ENCODE measurements at regions not wholly inside any gene's neighbourhood (a gene's known extent, or its start where the extent isn't known, plus 50 kb on each side); places are given as distances from the start of the nearest gene placed in this dataset.
"Not testable (repeated sequence)": the region's sequence is repeated elsewhere in the genome, so short reads cannot be mapped to it uniquely, and the experiment has no call there.

GRCh38 chr4:55010550-55010949 lies 114.8 kb downstream of the KDR start:
- no peak for ATAC-seq (replicated peaks in 1 of 2)
- H3K9me3 Mint-ChIP-seq = no peaks in the 10 kb centered on the region
- H3K27me3 Mint-ChIP-seq (ENCODE audit: low read depth) = no peaks in the 10 kb centered on the region
- no peak overlapping the region for H3K27ac Mint-ChIP-seq
- H3K4me1 Mint-ChIP-seq (ENCODE audit: low read depth) = no peaks in the 10 kb centered on the region
- DNase-seq = no peak
- no peaks in the 10 kb centered on the region for H3K36me3 Mint-ChIP-seq (ENCODE audit: insufficient read depth in 2 of 2)
- no peak overlapping the region for H3K4me3 Mint-ChIP-seq

DNA sequence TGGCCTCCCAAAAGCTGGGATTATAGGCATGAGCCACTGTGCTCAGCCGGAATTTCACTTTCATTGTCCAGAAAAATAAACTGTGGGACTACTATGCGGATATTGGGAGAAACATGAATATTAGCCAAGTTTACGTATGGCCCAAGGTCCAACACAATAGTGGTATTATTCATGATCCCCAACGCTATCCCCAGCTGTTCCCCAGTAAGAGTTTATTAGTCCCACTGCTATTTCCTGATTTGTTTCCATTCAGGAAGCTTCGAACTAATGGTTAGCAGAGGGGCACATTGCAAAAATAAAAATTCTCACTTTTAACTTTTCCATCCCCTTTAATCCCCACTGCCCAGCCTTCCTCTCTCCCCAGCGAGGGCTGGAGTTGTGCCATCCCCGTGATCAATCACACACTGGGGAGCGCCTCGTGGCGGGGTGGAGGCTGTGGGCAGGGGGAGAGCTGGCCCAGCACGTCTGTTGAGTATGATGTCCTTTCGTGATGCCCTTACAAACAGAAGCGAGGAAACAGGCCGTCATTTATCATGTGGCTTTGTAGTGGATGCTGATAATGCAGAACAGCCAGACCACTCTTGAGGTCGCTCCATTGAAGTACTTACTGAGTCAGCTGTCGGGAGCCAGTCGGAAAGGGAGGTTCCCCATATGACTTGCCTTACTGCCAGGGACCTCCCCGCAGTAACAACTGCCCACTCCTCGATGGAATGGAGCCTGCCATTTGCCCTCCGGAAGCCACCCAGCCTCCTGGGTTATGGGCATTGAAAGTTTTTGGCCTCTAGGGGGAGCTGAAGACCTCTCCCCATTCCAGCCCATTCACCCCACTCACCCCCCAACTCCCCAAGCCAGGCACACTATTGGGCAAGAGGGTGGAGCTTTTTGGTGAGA lies 117.0 kb downstream of the KDR start:
- ATAC-seq (replicated peaks in 1 of 2) = no peak
- H3K36me3 Mint-ChIP-seq (ENCODE audit: insufficient read depth in 2 of 2) = no peaks in the 10 kb centered on the region
- H3K9me3 Mint-ChIP-seq = no peaks in the 10 kb centered on the region
- peaks cover 7% of the 10 kb centered on the region for H3K27me3 Mint-ChIP-seq (ENCODE audit: low read depth)
- no peaks in the 10 kb centered on the region for H3K4me1 Mint-ChIP-seq (ENCODE audit: low read depth)
- peak; percentile 2 to 3 for DNase-seq
- no peak overlapping the region for H3K27ac Mint-ChIP-seq
- H3K4me3 Mint-ChIP-seq = no peak overlapping the region

DNA sequence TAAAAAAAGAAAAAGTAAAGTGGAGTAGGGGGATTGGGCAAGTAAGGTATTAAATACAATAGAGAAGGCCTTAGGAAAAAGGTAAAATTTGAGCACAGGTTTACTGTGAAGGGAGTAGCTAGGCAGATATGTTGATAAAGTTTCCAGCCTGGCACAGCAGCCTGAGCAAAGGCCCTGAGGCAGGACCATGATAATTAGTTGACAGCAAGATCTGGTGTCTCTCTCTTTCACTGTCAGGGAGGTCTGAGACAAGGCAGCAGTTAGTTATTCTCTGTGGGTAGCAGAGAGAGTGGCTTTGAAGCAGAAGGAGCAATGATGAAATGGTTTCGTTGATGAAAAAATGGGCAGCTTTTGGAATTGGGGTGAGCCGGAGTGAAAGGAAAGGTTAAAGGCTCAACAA lies 119.5 kb downstream of the KDR start:
- DNase-seq (no peak), ATAC-seq (replicated peaks in 1 of 2) (no peak)
- Mint-ChIP-seq H3K36me3 (ENCODE audit: insufficient read depth in 2 of 2) (no peaks in the 10 kb centered on the region), H3K4me3 (no peak overlapping the region), H3K27ac (no peak overlapping the region), H3K4me1 (ENCODE audit: low read depth) (no peaks in the 10 kb centered on the region), H3K9me3 (no peaks in the 10 kb centered on the region), H3K27me3 (ENCODE audit: low read depth) (peaks cover 7% of the 10 kb centered on the region)

DNA sequence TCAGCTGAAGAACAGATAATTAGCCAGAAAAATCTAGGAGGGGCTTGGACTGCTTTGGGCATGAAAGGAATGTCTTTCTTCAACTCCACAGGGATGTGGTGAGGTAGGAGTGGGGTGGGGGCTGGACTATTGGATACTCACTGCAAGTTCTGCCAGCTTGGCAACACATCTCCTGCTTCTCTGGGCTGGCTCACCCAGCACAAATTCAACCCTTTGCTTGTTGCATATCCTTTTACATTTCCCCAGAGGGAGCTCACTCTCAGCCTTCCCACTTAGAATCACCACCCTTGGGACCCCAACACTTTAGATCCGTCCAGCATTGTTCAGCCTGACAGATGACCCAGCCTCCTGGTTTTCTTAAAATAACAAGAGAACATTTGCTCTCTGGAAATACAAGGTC lies 120.6 kb downstream of the KDR start:
- Mint-ChIP-seq H3K4me1 (ENCODE audit: low read depth) (no peaks in the 10 kb centered on the region), H3K4me3 (no peak overlapping the region), H3K9me3 (no peaks in the 10 kb centered on the region), H3K27ac (no peak overlapping the region), H3K27me3 (ENCODE audit: low read depth) (peaks cover 7% of the 10 kb centered on the region), H3K36me3 (ENCODE audit: insufficient read depth in 2 of 2) (no peaks in the 10 kb centered on the region)
- DNase-seq = no peak
- ATAC-seq (replicated peaks in 1 of 2) = no peak

DNA sequence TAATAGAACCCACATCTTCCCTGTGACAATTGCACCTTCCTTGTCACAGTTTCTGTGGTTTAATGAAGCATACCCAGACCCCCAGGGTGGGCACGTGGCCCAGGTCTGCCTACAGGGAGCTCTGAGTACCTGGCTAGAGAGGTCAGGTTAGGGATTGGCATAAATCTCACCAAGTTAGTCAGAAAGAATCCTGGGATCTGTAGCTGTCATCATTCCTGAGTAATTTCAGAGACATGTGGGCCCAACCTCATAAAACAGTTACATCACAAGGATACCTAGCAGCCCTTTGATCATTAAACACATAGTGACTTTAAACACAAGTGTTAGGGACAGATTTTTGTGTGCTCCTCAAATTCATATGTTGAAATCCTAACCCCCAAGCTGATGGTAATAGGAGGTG lies 123.0 kb downstream of the KDR start:
- Mint-ChIP-seq H3K4me1 (ENCODE audit: low read depth) (no peaks in the 10 kb centered on the region), H3K36me3 (ENCODE audit: insufficient read depth in 2 of 2) (no peaks in the 10 kb centered on the region), H3K27me3 (ENCODE audit: low read depth) (peaks cover 12% of the 10 kb centered on the region), H3K27ac (no peak overlapping the region), H3K4me3 (no peak overlapping the region), H3K9me3 (peaks cover 0 to 2% of the 10 kb centered on the region in 2 donors)
- DNase-seq = no peak
- ATAC-seq (replicated peaks in 1 of 2) = no peak

GRCh38 chr4:55001538-55001937 lies 123.9 kb downstream of the KDR start:
- DNase-seq = no peak
- no peaks in the 10 kb centered on the region for H3K36me3 Mint-ChIP-seq (ENCODE audit: insufficient read depth in 2 of 2)
- no peaks in the 10 kb centered on the region for H3K4me1 Mint-ChIP-seq (ENCODE audit: low read depth)
- no peak for ATAC-seq (replicated peaks in 1 of 2)
- H3K9me3 Mint-ChIP-seq = peaks cover 0 to 2% of the 10 kb centered on the region in 2 donors
- H3K27me3 Mint-ChIP-seq (ENCODE audit: low read depth) = peaks cover 12% of the 10 kb centered on the region
- H3K4me3 Mint-ChIP-seq = no peak overlapping the region
- no peak overlapping the region for H3K27ac Mint-ChIP-seq

DNA sequence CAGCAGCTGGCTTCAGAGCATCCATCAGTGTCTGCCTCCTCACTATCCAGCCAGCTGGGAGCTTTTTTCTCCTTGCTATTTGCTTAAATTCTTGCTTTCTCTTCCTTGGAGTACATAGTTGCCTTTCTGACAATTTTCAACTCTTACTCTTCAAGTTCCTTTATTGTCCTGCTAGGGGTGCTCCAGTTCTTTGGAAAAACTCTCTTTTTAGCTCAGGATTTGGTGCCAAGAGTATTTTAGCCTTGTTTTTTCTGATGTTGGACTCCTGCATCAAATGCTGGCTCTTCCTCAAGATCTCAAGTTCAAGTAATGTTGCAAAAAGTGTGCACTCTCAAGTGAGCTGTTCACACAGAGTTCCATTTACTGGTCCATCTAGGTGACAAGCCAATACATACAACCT lies 126.4 kb downstream of the KDR start:
- ATAC-seq (replicated peaks in 1 of 2) = no peak
- Mint-ChIP-seq H3K36me3 (ENCODE audit: insufficient read depth in 2 of 2) (no peaks in the 10 kb centered on the region), H3K9me3 (peaks cover 0 to 4% of the 10 kb centered on the region in 2 donors), H3K4me1 (ENCODE audit: low read depth) (no peaks in the 10 kb centered on the region), H3K4me3 (no peak overlapping the region), H3K27ac (no peak overlapping the region), H3K27me3 (ENCODE audit: low read depth) (peaks cover 8% of the 10 kb centered on the region)
- no peak for DNase-seq

- peaks cover 2 to 11% of the 10 kb centered on the region in 2 donors for H3K9me3 Mint-ChIP-seq
- H3K36me3 Mint-ChIP-seq (ENCODE audit: insufficient read depth in 2 of 2); H3K27ac Mint-ChIP-seq; DNase-seq; H3K4me1 Mint-ChIP-seq (ENCODE audit: low read depth); H3K27me3 Mint-ChIP-seq (ENCODE audit: low read depth); ATAC-seq (replicated peaks in 1 of 2); H3K4me3 Mint-ChIP-seq: not testable (repeated sequence)
Measured at GRCh38 chr4:54993473-54994026, 131.8 kb downstream of the KDR start.

- H3K36me3 Mint-ChIP-seq (ENCODE audit: insufficient read depth in 2 of 2) = peaks cover 2 to 8% of the 10 kb centered on the region in 2 donors
- ATAC-seq (replicated peaks in 1 of 2) = no peak
- peaks cover 9 to 17% of the 10 kb centered on the region in 2 donors for H3K9me3 Mint-ChIP-seq
- no peaks in the 10 kb centered on the region for H3K4me1 Mint-ChIP-seq (ENCODE audit: low read depth)
- H3K27ac Mint-ChIP-seq = no peak overlapping the region
- no peak for DNase-seq
- no peaks in the 10 kb centered on the region for H3K27me3 Mint-ChIP-seq (ENCODE audit: low read depth)
- no peak overlapping the region for H3K4me3 Mint-ChIP-seq
Measured at GRCh38 chr4:54992266-54992665, 133.1 kb downstream of the KDR start.

DNA sequence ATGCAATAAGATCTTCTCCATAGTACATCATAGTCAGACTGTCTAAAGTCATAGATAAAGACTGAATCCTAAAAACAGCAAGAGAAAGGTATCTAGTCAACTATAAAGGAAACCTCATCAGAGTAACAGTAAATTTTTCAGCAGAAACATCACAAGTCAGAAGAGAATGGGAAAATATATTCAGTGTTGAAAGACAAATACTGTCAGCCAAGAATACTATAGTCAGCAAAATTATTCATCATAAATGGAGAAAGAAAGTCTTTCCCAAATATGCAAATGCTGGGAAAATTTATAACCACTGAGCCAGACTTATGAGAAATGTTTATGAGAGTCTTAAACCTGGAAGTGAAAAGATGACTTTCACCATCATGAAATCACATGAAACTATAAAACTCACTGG lies 136.7 kb downstream of the KDR start:
- no peaks in the 10 kb centered on the region for H3K27me3 Mint-ChIP-seq (ENCODE audit: low read depth)
- no peak overlapping the region for H3K4me3 Mint-ChIP-seq
- H3K9me3 Mint-ChIP-seq = peaks cover 10 to 22% of the 10 kb centered on the region in 2 donors
- H3K36me3 Mint-ChIP-seq (ENCODE audit: insufficient read depth in 2 of 2) = peaks cover 2 to 8% of the 10 kb centered on the region in 2 donors
- no peaks in the 10 kb centered on the region for H3K4me1 Mint-ChIP-seq (ENCODE audit: low read depth)
- DNase-seq (no peak), ATAC-seq (replicated peaks in 1 of 2) (no peak)
- no peak overlapping the region for H3K27ac Mint-ChIP-seq

DNA sequence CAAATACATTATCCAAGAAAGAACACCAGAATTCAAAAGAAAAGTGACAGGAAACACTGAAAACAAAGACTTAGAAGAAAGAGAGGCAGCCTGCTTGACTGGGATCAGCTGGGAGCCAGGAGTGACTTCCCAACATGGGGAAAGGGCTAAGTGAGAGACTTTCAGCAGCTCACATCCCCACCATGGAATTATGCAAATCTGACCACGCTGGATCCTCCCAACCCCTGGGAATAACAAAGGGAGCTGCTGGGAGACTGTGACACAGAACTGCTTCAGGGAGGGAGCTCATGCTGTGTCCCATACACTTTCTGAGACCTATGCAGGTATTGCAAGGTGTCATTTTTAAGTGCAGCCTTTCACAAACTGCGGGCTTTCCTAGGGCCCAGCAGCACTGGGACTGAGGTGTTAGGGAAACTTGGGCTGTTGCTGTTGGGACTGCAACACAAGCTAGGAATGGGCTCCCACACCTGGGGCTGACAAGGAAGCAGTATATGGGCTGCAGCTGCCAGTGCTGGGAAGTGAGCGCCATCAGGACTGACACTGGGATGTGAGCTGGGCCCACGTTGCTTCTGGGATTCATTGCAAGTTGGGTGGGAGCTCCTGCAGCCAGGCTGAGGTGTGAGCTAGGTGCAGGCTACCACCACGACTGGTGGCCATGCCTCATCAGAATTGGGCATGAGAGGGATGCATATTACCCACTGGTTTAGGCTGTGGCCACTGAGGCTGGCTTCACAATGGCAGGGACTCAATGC lies 139.1 kb downstream of the KDR start:
- Mint-ChIP-seq H3K4me1 (ENCODE audit: low read depth) (no peaks in the 10 kb centered on the region), H3K36me3 (ENCODE audit: insufficient read depth in 2 of 2) (peaks cover 2 to 8% of the 10 kb centered on the region in 2 donors), H3K27ac (no peak overlapping the region), H3K27me3 (ENCODE audit: low read depth) (peaks cover 4% of the 10 kb centered on the region), H3K9me3 (peaks cover 10 to 22% of the 10 kb centered on the region in 2 donors), H3K4me3 (no peak overlapping the region)
- ATAC-seq (replicated peaks in 1 of 2) = no peak
- DNase-seq = no peak

DNA sequence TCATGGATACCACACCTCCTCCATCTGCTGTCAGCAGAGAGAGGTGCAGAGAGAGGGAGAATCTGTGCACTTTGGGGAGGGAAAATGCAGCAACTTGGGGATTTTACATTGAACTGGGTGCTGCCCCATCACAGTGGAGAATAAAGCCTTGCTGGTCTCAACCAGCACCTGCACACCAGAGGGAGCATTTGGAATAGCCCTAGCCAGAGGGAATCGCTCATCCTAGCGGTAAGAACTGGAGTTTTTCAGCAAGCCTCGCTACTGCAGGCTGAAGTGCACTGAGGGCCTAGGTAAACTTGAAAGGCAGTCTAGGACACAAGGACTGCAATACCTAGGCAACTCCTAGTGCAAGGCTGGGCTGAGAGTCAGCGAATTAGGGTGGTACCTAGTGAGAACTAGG lies 148.7 kb downstream of the KDR start:
- ATAC-seq (replicated peaks in 1 of 2) (no peak), DNase-seq (no peak)
- Mint-ChIP-seq H3K4me1 (ENCODE audit: low read depth) (no peaks in the 10 kb centered on the region), H3K27ac (no peak overlapping the region), H3K4me3 (no peak overlapping the region), H3K9me3 (peaks cover 1 to 2% of the 10 kb centered on the region in 2 donors), H3K27me3 (ENCODE audit: low read depth) (peaks cover 13% of the 10 kb centered on the region), H3K36me3 (ENCODE audit: insufficient read depth in 2 of 2) (no peaks in the 10 kb centered on the region)

GRCh38 chr4:54976031-54976430 lies 149.4 kb downstream of the KDR start:
- Mint-ChIP-seq H3K9me3 (peaks cover 1 to 2% of the 10 kb centered on the region in 2 donors), H3K36me3 (ENCODE audit: insufficient read depth in 2 of 2) (no peaks in the 10 kb centered on the region), H3K4me3 (no peak overlapping the region), H3K27ac (no peak overlapping the region), H3K27me3 (ENCODE audit: low read depth) (peaks cover 7% of the 10 kb centered on the region), H3K4me1 (ENCODE audit: low read depth) (no peaks in the 10 kb centered on the region)
- no peak for DNase-seq
- no peak for ATAC-seq (replicated peaks in 1 of 2)
